IMR-90 (cell line): ENCODE measurements at regions not wholly inside any gene's neighbourhood (a gene's known extent, or its start where the extent isn't known, plus 50 kb on each side); places are given as distances from the start of the nearest gene placed in this dataset.

Experiments used
- ATAC-seq: fragments of 200-7000 bp; cut with Tn5 transposase; 2 replicates; pipeline ENCODE4 v1.9.1; 2020; ENCODE audit warnings: low read depth, mild to moderate bottlenecking, moderate library complexity
- BruUV-seq: library from RNA; stranded (reverse); fragments of 400-500 nt; replicated peaks from 2 replicates; lab custom pipeline; 2021; lab: Mats Ljungman, UMichigan
- CTCF ChIA-PET: fragments of 300-600 bp; formaldehyde crosslinking; extraction: SDS; loops from one replicate; lab custom pipeline; 2021; ENCODE audit warnings: antibody characterized with exemption; lab: Yijun Ruan, JAX
- POLR2A ChIA-PET: fragments of 300-600 bp; sonication (Branson Sonifier 250); formaldehyde crosslinking; loops from one replicate; lab custom pipeline; 2022; ENCODE audit warnings: antibody characterized with exemption; ENCODE audit not compliant: unreplicated experiment; lab: Charles Lee
- DNase-seq: peaks from one replicate; pipeline ENCODE4 v3.0.0; 2013
- H2AFZ ChIP-seq: replicated peaks from 2 replicates; pipeline ENCODE3; 2013; ENCODE audit warnings: low read length, mild to moderate bottlenecking; ENCODE audit not compliant: poor library complexity
- H2AK5ac ChIP-seq: 2 replicates; pipeline ENCODE4 v1.6.1; 2013; ENCODE audit warnings: low read depth, low read length, inconsistent platforms
- H2AK9ac ChIP-seq: replicated peaks from 2 replicates; pipeline ENCODE3; 2013; ENCODE audit warnings: mild to moderate bottlenecking, low read depth, low read length, moderate library complexity; ENCODE audit not compliant: poor library complexity
- H2BK120ac ChIP-seq: 2 replicates; pipeline ENCODE4 v1.6.1; 2013; ENCODE audit warnings: low read depth, low read length, inconsistent platforms
- H2BK15ac ChIP-seq: 3 replicates; pipeline ENCODE4 v1.6.1; 2013; ENCODE audit warnings: low read depth, low read length, inconsistent platforms
- H2BK20ac ChIP-seq: 2 replicates; pipeline ENCODE4 v1.6.1; 2013; ENCODE audit warnings: low read depth, mild to moderate bottlenecking, inconsistent platforms, low read length, moderate library complexity
- H2BK5ac ChIP-seq: 2 replicates; pipeline ENCODE4 v1.6.1; 2013; ENCODE audit warnings: mild to moderate bottlenecking, low read depth, low read length, inconsistent platforms; ENCODE audit not compliant: poor library complexity, severe bottlenecking
- H3K14ac ChIP-seq: replicated peaks from 2 replicates; pipeline ENCODE4 v1.6.1; 2013; ENCODE audit warnings: low read depth, low read length, inconsistent platforms
- H3K18ac ChIP-seq: 2 replicates; pipeline ENCODE4 v1.6.1; 2013; ENCODE audit warnings: low read depth, low read length, control low read depth
- H3K23ac ChIP-seq: 2 replicates; pipeline ENCODE4 v1.6.1; 2013; ENCODE audit warnings: low read depth, low read length, inconsistent platforms
- H3K27ac ChIP-seq: 2 replicates; pipeline ENCODE4 v1.5.1; 2013; ENCODE audit warnings: mild to moderate bottlenecking, control low read depth, low read length; ENCODE audit not compliant: insufficient read depth
- H3K27me3 ChIP-seq: 2 replicates; pipeline ENCODE4 v1.6.1; 2013; ENCODE audit warnings: low read length; ENCODE audit not compliant: control insufficient read depth, insufficient read depth
- H3K36me3 ChIP-seq: 2 replicates; pipeline ENCODE4 v1.6.1; 2013; ENCODE audit warnings: low read length, mixed read lengths; ENCODE audit not compliant: control insufficient read depth, insufficient read depth
- H3K4ac ChIP-seq: 2 replicates; pipeline ENCODE4 v1.6.1; 2013; ENCODE audit warnings: low read depth, low read length, inconsistent platforms
- H3K4me1 ChIP-seq: 2 replicates; pipeline ENCODE4 v1.6.1; 2013; ENCODE audit warnings: low read length, mixed read lengths; ENCODE audit not compliant: control insufficient read depth, insufficient read depth
- H3K4me2 ChIP-seq: 2 replicates; pipeline ENCODE4 v1.6.1; 2013; ENCODE audit warnings: low read depth, mild to moderate bottlenecking, control low read depth, low read length, moderate library complexity
- H3K4me3 ChIP-seq: 2 replicates; pipeline ENCODE4 v1.5.1; 2013; ENCODE audit warnings: low read depth, mild to moderate bottlenecking, control low read depth, low read length, moderate library complexity; ENCODE audit not compliant: insufficient read depth
- H3K56ac ChIP-seq: 2 replicates; pipeline ENCODE4 v1.6.1; 2013; ENCODE audit warnings: low read length, inconsistent platforms; ENCODE audit not compliant: insufficient read depth; ENCODE audit errors: extremely low read depth
- H3K79me1 ChIP-seq, 2 experiments: 2 replicates each; pipeline ENCODE4 v1.6.1; 2013; ENCODE audit warnings: low read length in 2 of 2, inconsistent platforms in 1 of 2, low read depth in 1 of 2
- H3K9ac ChIP-seq: 2 replicates; pipeline ENCODE4 v1.6.1; 2013; ENCODE audit warnings: low read depth, low read length, control low read depth
- H3K9me1 ChIP-seq: 2 replicates; pipeline ENCODE4 v1.6.1; 2013; ENCODE audit warnings: low read length, inconsistent platforms; ENCODE audit not compliant: insufficient read depth
- H3K9me3 ChIP-seq: 2 replicates; pipeline ENCODE4 v1.6.1; 2013; ENCODE audit warnings: low read length; ENCODE audit not compliant: control insufficient read depth, insufficient read depth
- H4K20me1 ChIP-seq: 2 replicates; pipeline ENCODE4 v1.6.1; 2013; ENCODE audit warnings: low read length, inconsistent platforms; ENCODE audit not compliant: insufficient read depth
- H4K5ac ChIP-seq: 2 replicates; pipeline ENCODE4 v1.6.1; 2013; ENCODE audit warnings: mild to moderate bottlenecking, low read depth, low read length, control low read depth
- H4K8ac ChIP-seq, 2 experiments: 2 replicates each; pipeline ENCODE4 v1.6.1; 2013; ENCODE audit warnings: low read depth in 2 of 2, low read length in 2 of 2, control low read depth in 1 of 2, inconsistent platforms in 1 of 2
- H4K91ac ChIP-seq: 2 replicates; pipeline ENCODE4 v1.6.1; 2013; ENCODE audit warnings: low read depth, low read length, inconsistent platforms; ENCODE audit not compliant: insufficient read depth
- BHLHE40 ChIP-seq: fragments of 150-350 bp; IDR thresholded peaks from 2 replicates; pipeline ENCODE4 v1.6.1; 2016; ENCODE audit warnings: mild to moderate bottlenecking, low read depth, low read length
- CEBPB ChIP-seq: IDR thresholded peaks from 2 replicates; pipeline ENCODE4 v1.6.1; 2012; ENCODE audit warnings: low read depth, low read length, improper control_type of control experiment
- CTCF ChIP-seq: conservative IDR thresholded peaks from 2 replicates; pipeline ENCODE4 v1.5.1; 2012; ENCODE audit warnings: mild to moderate bottlenecking, low read depth, low read length, improper control_type of control experiment
- MAZ ChIP-seq: IDR thresholded peaks from 2 replicates; pipeline ENCODE4 v1.6.1; 2012; ENCODE audit warnings: low read depth, mild to moderate bottlenecking, low read length, improper control_type of control experiment, moderate library complexity, borderline replicate concordance
- NFE2L2 ChIP-seq: fragments of 150-350 bp; IDR thresholded peaks from 2 replicates; pipeline ENCODE4 v1.6.1; 2016; ENCODE audit warnings: low read depth, mild to moderate bottlenecking, low read length
- RAD21 ChIP-seq: IDR thresholded peaks from 2 replicates; pipeline ENCODE4 v1.6.1; 2012; ENCODE audit warnings: low read length, improper control_type of control experiment
- RCOR1 ChIP-seq: IDR thresholded peaks from 2 replicates; pipeline ENCODE4 v1.6.1; 2012; ENCODE audit warnings: mild to moderate bottlenecking, low read length, improper control_type of control experiment; ENCODE audit not compliant: insufficient replicate concordance
- RFX5 ChIP-seq: IDR thresholded peaks from 2 replicates; pipeline ENCODE4 v1.8.0; 2012; ENCODE audit warnings: low read depth, mild to moderate bottlenecking, low read length, moderate library complexity
- SMC3 ChIP-seq: fragments of 150-350 bp; IDR thresholded peaks from 2 replicates; pipeline ENCODE4 v1.6.1; 2016; ENCODE audit warnings: low read depth, mild to moderate bottlenecking, antibody characterized with exemption, low read length, moderate library complexity
- WGBS, 2 experiments: methylation state at CpG; one replicate each; pipeline versions ENCODE4 v1.1.5 to v1.1.7; 2013; ENCODE audit warnings: missing lambda C conversion rate in 2 of 2; ENCODE audit not compliant: insufficient read length in 1 of 2; ENCODE audit errors: extremely low coverage in 2 of 2; 5-methylcytosine and 5-hydroxymethylcytosine counted together
- dilution Hi-C: fragments of 300-500 bp; cut with HindIII; formaldehyde crosslinking; loops from one replicate; pipeline ENCODE4 v1.14.3; 2018; ENCODE audit warnings: low sequenced_read_pairs; ENCODE audit not compliant: unreplicated experiment
- in situ Hi-C: fragments of 300-500 bp; cut with MboI; formaldehyde crosslinking; loops from 3 replicates; pipeline ENCODE4 v1.14.3; 2019; ENCODE audit warnings: low sequenced_read_pairs, inconsistent platforms, mixed read lengths
- intact Hi-C: fragments of 100-400 bp; cut with micrococcal nuclease; formaldehyde crosslinking; loops from 2 replicates; pipeline ENCODE4 v1.10.0; 2022
- TF ChIP-seq, protein P1 (sequence below): fragments of 150-350 bp; IDR thresholded peaks from 2 replicates; pipeline ENCODE4 v1.6.1; 2016; ENCODE audit warnings: low read depth, mild to moderate bottlenecking, low read length, moderate library complexity, borderline replicate concordance

- Histone ChIP-seq H3K27ac (no peak overlapping the region), H3K9ac (no peak overlapping the region), H2BK5ac (no peak overlapping the region), H3K4me2 (no peak overlapping the region), H2BK20ac (no peak overlapping the region), H2BK15ac (no peak overlapping the region), H3K18ac (no peak overlapping the region), H4K20me1 (no peaks in the 10 kb centered on the region), H3K4me3 (no peak overlapping the region), H4K8ac (no peak overlapping the region), H3K4me1 (no peaks in the 10 kb centered on the region), H2AK5ac (no peak overlapping the region), H4K5ac (no peak overlapping the region), H3K4ac (no peak overlapping the region), H2BK120ac (no peak overlapping the region), H4K91ac (no peak overlapping the region), H3K36me3 (no peaks in the 10 kb centered on the region), H3K23ac (no peak overlapping the region), H3K14ac (no peak overlapping the region), H3K27me3 (no peaks in the 10 kb centered on the region; the same call in 1 of the 2 replicates), H2AFZ (no peak overlapping the region), H3K9me1 (no peaks in the 10 kb centered on the region), H3K56ac (no peak overlapping the region), H2AK9ac (no peak overlapping the region), H3K9me3 (no peaks in the 10 kb centered on the region), H3K79me1 (no peaks in the 10 kb centered on the region)
- CTCF ChIA-PET: no interaction called here
- WGBS, 2 experiments: 60% methylated on average over 2 of the region's 9 CpGs; no CpG with 5 or more reads in 1 of the 2 experiments
- POLR2A ChIA-PET: no interaction called here
- no TSS peak for BruUV-seq
- no peak for DNase-seq
- intact Hi-C loops: no loop called here
- TF ChIP-seq RAD21: no peak
- no peak for TF ChIP-seq CEBPB
- no peak for TF ChIP-seq BHLHE40
- TF ChIP-seq SMC3: no peak
- TF ChIP-seq RFX5: no peak
- no peak for TF ChIP-seq NFE2L2
- TF ChIP-seq MAZ: no peak
- TF ChIP-seq, protein P1, sequence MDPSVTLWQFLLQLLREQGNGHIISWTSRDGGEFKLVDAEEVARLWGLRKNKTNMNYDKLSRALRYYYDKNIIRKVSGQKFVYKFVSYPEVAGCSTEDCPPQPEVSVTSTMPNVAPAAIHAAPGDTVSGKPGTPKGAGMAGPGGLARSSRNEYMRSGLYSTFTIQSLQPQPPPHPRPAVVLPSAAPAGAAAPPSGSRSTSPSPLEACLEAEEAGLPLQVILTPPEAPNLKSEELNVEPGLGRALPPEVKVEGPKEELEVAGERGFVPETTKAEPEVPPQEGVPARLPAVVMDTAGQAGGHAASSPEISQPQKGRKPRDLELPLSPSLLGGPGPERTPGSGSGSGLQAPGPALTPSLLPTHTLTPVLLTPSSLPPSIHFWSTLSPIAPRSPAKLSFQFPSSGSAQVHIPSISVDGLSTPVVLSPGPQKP: no peak
- no peak for TF ChIP-seq RCOR1
- TF ChIP-seq CTCF: no peak
- dilution Hi-C loops: no loop called here
- no peak for ATAC-seq
- in situ Hi-C loops: no loop called here
Observed at GRCh38 chr16:49052846-49053245, 228.8 kb downstream of the CBLN1 start.
